Psoas muscle (tissue), 7 donors: ENCODE measurements at regions not wholly inside any gene's neighbourhood (a gene's known extent, or its start where the extent isn't known, plus 50 kb on each side); places are given as distances from the start of the nearest gene placed in this dataset.

Experiments
- ATAC-seq, 4 donors: fragments of 200-7000 bp; cut with Tn5 transposase; one replicate each; pipeline ENCODE4 v1.9.1; 2020; ENCODE audit warnings: moderate library complexity in 3 of 4, mild to moderate bottlenecking in 2 of 4
- DNase-seq, 2 donors: peaks; one replicate each; pipeline ENCODE4 v3.0.0-alpha.2; 2020
- H3K27ac ChIP-seq: fragments of 200-600 bp; one replicate; pipeline ENCODE4 v1.8.0; 2022
- H3K27me3 ChIP-seq, 3 donors: fragments of 200-600 bp in 1 of 3; one replicate each; pipeline versions ENCODE4 v1.6.1 to v1.8.0; 2013 to 2022; ENCODE audit warnings: low read length in 2 of 3, mild to moderate bottlenecking in 2 of 3, moderate library complexity in 1 of 3; ENCODE audit not compliant: insufficient read depth in 3 of 3
- H3K36me3 ChIP-seq, 2 donors: fragments of 200-600 bp in 1 of 2; one replicate each; pipeline versions ENCODE4 v1.6.1 to v1.8.0; 2013 to 2022; ENCODE audit warnings: low read depth in 1 of 2, mild to moderate bottlenecking in 1 of 2, moderate library complexity in 1 of 2; ENCODE audit not compliant: insufficient read depth in 1 of 2
- H3K4me1 ChIP-seq: fragments of 200-600 bp; one replicate; pipeline ENCODE4 v1.8.0; 2022
- H3K4me3 ChIP-seq: fragments of 200-600 bp; one replicate; pipeline ENCODE4 v1.8.0; 2022; ENCODE audit warnings: mild to moderate bottlenecking
- H3K9me3 ChIP-seq: fragments of 200-600 bp; one replicate; pipeline ENCODE4 v1.8.0; 2022
- WGBS, 3 donors: extraction: QIAGEN DNeasy Blood & Tissue Kit; methylation state at CpG; one replicate each; pipeline versions ENCODE4 v1.1.6 to v1.1.7; 2013; 5-methylcytosine and 5-hydroxymethylcytosine counted together
- intact Hi-C, 2 donors: fragments of 100-400 bp; cut with DNase I; formaldehyde crosslinking; loops; one replicate each; pipeline versions ENCODE4 v1.11.0 to v1.14.2; 2022
- TF ChIP-seq, protein P1 (sequence below): fragments of 200-600 bp; IDR thresholded peaks from one replicate; pipeline ENCODE4 v1.8.0; 2022; ENCODE audit warnings: antibody characterized with exemption
- donor health status: healthy with polysubstance abuse.
- donor health status: DM: no; HTN: no; CAD: no; lungs with moderate emphysema.
- donor health status: Bipolar disorder and iron deficiency.
- donor health status: healthy.
- donor health status: DM: yes; HTN: yes; CAD: no.
- donor health status: DM: no; HTN: no; CAD: no.
- donor health status: DM: yes; HTN: yes; CAD: no.

DNA sequence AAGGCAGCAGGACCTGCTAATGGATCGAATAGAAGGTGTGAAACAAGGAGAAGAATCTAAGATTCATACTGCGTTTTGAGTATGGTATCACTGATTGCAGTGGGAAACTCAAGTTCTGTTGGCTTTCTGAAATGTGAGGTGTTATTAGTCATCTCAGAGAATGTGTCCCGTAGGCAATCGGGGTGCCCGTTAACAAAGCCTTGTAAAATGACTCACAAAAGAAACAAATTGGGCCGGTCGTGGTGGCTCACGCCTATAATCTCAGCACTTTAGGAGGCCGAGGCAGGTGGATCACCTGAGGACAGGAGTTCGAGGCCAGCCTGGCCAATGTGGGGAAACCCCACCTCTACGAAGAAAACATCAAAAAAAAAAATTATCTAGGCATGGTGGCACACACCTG lies 118.2 kb upstream of the C7orf33 start:
- TF ChIP-seq, protein P1, sequence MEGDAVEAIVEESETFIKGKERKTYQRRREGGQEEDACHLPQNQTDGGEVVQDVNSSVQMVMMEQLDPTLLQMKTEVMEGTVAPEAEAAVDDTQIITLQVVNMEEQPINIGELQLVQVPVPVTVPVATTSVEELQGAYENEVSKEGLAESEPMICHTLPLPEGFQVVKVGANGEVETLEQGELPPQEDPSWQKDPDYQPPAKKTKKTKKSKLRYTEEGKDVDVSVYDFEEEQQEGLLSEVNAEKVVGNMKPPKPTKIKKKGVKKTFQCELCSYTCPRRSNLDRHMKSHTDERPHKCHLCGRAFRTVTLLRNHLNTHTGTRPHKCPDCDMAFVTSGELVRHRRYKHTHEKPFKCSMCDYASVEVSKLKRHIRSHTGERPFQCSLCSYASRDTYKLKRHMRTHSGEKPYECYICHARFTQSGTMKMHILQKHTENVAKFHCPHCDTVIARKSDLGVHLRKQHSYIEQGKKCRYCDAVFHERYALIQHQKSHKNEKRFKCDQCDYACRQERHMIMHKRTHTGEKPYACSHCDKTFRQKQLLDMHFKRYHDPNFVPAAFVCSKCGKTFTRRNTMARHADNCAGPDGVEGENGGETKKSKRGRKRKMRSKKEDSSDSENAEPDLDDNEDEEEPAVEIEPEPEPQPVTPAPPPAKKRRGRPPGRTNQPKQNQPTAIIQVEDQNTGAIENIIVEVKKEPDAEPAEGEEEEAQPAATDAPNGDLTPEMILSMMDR = no peak
- ATAC-seq (no peak), DNase-seq (no peak)
- Histone ChIP-seq H3K27me3 (peaks cover 0 to 3% (median 0%) of the 10 kb centered on the region in 3 donors), H3K4me1 (no peaks in the 10 kb centered on the region), H3K27ac (no peak overlapping the region), H3K4me3 (no peak overlapping the region), H3K36me3 (no peaks in the 10 kb centered on the region), H3K9me3 (no peaks in the 10 kb centered on the region)
- WGBS, 3 donors = 85 to 89% (median 89%) methylated on average over 11 of the region's 11 CpGs
- intact Hi-C loops = no loop called here

DNA sequence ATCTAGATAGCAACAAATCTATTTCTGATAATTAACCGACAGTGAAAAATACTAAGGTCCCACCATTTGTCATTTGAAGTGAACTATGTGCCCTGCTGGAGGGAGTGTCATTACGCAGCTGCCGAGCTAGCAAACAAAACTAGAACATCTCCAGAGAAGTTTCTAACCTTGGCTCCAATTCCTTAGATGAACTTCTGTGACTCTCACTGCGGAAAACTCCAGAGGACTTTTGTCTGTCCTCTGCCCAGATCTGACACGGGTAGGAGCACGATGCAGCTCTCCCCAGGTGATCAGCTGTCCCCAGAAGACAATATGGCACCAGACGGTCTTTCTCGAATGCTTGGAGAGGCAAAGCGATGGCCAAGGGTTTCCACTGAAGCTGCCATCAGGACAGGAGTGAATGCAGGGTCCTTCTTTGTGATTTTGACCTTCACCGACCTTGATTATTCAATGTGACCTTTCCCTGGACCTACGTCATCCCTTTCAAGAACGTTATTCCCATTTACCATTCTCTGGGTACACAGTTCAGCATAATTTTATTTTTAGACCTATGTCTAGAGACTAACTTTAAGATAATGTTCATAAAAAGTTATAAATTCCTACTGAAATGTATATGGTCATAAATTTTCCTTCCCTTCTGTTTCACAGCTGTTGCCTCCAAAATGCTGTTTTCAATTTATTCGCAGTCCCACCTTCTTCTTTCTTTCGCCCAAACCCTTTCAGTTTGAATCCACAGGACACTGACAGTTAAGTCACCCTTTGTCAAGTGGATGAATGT lies 116.7 kb upstream of the C7orf33 start:
- H3K4me1 ChIP-seq = no peaks in the 10 kb centered on the region
- ATAC-seq (no peak), DNase-seq (no peak)
- no peaks in the 10 kb centered on the region for H3K9me3 ChIP-seq
- no peaks in the 10 kb centered on the region for H3K36me3 ChIP-seq
- no peaks in the 10 kb centered on the region for H3K27me3 ChIP-seq
- intact Hi-C loops = no loop called here
- WGBS, 3 donors = 50 to 54% (median 53%) methylated on average over 14 of the region's 14 CpGs
- H3K27ac ChIP-seq = no peak overlapping the region
- H3K4me3 ChIP-seq = no peak overlapping the region
- TF ChIP-seq, protein P1 = no peak

DNA sequence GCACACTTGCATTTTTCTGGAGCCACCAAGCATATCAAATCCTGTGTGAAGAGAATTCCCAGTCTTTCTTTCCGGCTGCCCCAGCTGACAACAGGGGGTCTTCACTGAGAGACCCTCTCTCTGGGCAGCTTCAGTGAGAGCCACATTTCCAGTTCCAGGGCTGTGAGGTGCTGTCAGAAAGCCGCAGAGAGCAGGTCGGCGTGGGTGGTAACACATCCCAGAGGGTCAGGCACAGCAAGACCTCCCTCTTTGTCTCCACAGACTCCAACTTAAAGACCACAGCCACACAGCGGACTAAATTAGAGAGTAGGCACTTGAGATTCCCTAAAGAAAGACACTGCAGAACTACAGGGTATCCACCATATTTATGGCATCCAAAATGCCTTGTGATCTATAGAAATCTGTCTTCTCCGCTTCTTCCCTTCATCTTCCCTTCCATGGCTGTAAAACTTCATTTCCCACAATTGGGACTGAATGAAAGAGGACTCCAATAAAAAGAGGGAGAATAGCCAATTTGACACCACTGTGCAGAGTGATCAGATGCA lies 116.0 kb upstream of the C7orf33 start:
- WGBS, 3 donors = 48 to 69% (median 54%) methylated on average over 6 of the region's 6 CpGs
- Histone ChIP-seq H3K4me3 (no peak overlapping the region), H3K27me3 (no peaks in the 10 kb centered on the region), H3K27ac (no peak overlapping the region), H3K4me1 (no peaks in the 10 kb centered on the region), H3K36me3 (no peaks in the 10 kb centered on the region), H3K9me3 (no peaks in the 10 kb centered on the region)
- DNase-seq = no peak
- TF ChIP-seq, protein P1 = no peak
- no peak for ATAC-seq
- intact Hi-C loops = no loop called here

DNA sequence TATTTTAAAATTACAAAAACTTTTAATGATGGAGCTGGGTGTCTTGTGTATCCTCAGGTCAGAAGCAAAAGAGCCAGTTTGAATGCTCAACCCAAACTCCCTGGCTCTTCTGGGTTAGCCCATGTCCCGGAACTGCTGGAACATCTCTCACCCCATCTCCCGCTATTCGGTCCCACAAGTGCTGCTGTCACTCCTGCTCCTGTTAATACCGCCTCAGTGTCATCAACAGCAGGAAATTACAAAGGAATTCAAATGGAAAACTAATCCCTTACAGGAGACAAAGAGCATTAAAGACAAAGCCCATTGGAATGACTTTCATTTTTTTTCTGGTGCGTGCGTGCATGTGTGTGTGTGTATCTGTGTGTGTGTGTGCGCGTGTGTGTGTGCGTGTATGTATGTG lies 112.0 kb upstream of the C7orf33 start:
- ATAC-seq (no peak), DNase-seq (no peak)
- H3K27me3 ChIP-seq = peaks cover 0 to 19% (median 6%) of the 10 kb centered on the region in 3 donors
- intact Hi-C loops = no loop called here
- no peak overlapping the region for H3K27ac ChIP-seq
- 50 to 67% (median 64%) methylated on average over 9 of the region's 9 CpGs for WGBS, 3 donors
- H3K9me3 ChIP-seq = no peaks in the 10 kb centered on the region
- TF ChIP-seq, protein P1 = no peak
- no peaks in the 10 kb centered on the region for H3K4me1 ChIP-seq
- no peaks in the 10 kb centered on the region for H3K36me3 ChIP-seq
- no peak overlapping the region for H3K4me3 ChIP-seq
